ENCODE measurements at regions not wholly inside any gene's neighbourhood (a gene's known extent, or its start where the extent isn't known, plus 50 kb on each side); places are given as distances from the start of the nearest gene placed in this dataset.

DNA sequence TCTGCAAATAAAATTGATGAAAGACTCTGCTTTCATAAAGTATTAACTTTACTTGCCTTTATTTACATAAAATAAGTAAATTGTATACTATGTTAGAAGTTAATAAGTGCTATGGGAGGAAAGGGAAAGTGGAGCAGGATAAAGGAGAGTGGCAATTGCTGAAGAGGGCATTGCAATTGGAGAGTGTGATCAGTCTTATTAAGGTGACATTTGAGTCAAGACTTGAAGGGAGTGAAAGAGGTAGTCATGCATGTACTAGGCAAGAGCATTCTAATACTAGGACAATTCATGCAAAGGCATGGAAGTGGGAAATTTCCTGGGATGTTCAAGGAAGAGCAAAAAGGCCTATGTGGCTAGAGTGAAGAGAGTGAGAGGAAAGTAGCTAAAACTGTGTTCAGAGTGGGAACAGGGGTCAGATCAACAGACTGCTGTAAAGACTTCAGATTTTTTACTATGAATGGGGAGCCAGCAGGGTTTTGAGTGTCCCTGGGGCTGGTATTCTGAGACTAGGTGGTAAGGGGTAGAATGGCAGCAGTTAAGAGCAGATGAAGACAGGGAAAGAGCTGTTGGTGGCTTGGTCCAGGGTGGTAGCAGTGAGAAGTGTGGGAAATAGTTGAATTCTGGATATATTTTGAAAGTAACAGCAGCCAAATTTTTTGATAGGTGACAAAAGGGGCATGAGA lies 182.3 kb upstream of the RIOK2 start:
- ChIA-PET POLR2A (ENCODE audit: low non-redundant PET) (no interaction called here), CTCF (no interaction called here)
- H3K36me3 ChIP-seq (ENCODE audit: insufficient read depth, low read length, poor library complexity, severe bottlenecking), result no peaks in the 10 kb centered on the region
- H3K27ac ChIP-seq (ENCODE audit: low read depth, low read length, poor library complexity, severe bottlenecking), result no peak overlapping the region
- H3K27me3 ChIP-seq (replicated peaks; ENCODE audit: insufficient read depth, low read depth, low read length, poor library complexity), result no peaks in the 10 kb centered on the region
- intact Hi-C loops (cut with micrococcal nuclease; ENCODE audit: unreplicated experiment), result no loop called here
- TF ChIP-seq CTCF (conservative IDR thresholded peaks at IDR 0.05; ENCODE audit: low read depth, low read length) (no peak), EZH2 (IDR thresholded peaks at IDR 0.05; ENCODE audit: borderline replicate concordance, low read depth, low read length, poor library complexity, severe bottlenecking) (no peak)
- H3K9me3 ChIP-seq (ENCODE audit: low read depth, low read length, poor library complexity, severe bottlenecking), result no peaks in the 10 kb centered on the region
- no peaks in the 10 kb centered on the region for H3K4me1 ChIP-seq (ENCODE audit: insufficient read depth, low read length, poor library complexity, severe bottlenecking)
- DNase-seq (ENCODE audit: low spot score), result no peak
- H3K4me3 ChIP-seq (ENCODE audit: low read depth, low read length, poor library complexity, severe bottlenecking), result no peak overlapping the region
- no TSS peak for BruUV-seq (replicated peaks)

DNA sequence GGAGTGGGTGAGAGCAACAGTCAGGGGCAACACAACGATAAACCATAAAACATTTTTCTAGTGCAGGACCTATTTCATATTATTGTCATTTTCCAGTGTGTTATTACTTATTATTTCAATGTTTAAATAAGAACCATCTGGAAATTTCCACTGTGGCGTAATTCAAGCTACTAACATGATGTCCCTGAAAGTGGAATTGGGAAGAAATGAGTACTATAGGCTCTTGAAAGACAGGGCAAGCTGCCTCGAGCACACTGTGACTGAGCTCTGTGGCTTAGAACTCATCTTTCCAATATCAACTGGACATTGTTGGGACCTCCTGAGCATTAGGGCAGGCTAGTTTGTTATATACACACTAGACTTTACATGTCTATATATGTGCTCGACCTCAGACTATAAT lies 182.9 kb upstream of the RIOK2 start:
- DNase-seq (ENCODE audit: low spot score), result no peak
- no peaks in the 10 kb centered on the region for H3K27me3 ChIP-seq (replicated peaks; ENCODE audit: insufficient read depth, low read depth, low read length, poor library complexity)
- no peak for TF ChIP-seq EZH2 (IDR thresholded peaks at IDR 0.05; ENCODE audit: borderline replicate concordance, low read depth, low read length, poor library complexity, severe bottlenecking)
- no peak for TF ChIP-seq CTCF (conservative IDR thresholded peaks at IDR 0.05; ENCODE audit: low read depth, low read length)
- H3K4me3 ChIP-seq (ENCODE audit: low read depth, low read length, poor library complexity, severe bottlenecking), result no peak overlapping the region
- no peaks in the 10 kb centered on the region for H3K4me1 ChIP-seq (ENCODE audit: insufficient read depth, low read length, poor library complexity, severe bottlenecking)
- H3K36me3 ChIP-seq (ENCODE audit: insufficient read depth, low read length, poor library complexity, severe bottlenecking), result no peaks in the 10 kb centered on the region
- H3K9me3 ChIP-seq (ENCODE audit: low read depth, low read length, poor library complexity, severe bottlenecking), result no peaks in the 10 kb centered on the region
- CTCF ChIA-PET, result no interaction called here
- BruUV-seq (replicated peaks), result no TSS peak
- H3K27ac ChIP-seq (ENCODE audit: low read depth, low read length, poor library complexity, severe bottlenecking), result no peak overlapping the region
- POLR2A ChIA-PET (ENCODE audit: low non-redundant PET), result no interaction called here
- intact Hi-C loops (cut with micrococcal nuclease; ENCODE audit: unreplicated experiment), result no loop called here

GRCh38 chr5:97375959-97376358 lies 192.9 kb upstream of the RIOK2 start:
- CTCF ChIA-PET, result no interaction called here
- intact Hi-C loops (cut with micrococcal nuclease; ENCODE audit: unreplicated experiment), result no loop called here

More at GRCh38 chr5:97375959-97376358, 192.9 kb upstream of the RIOK2 start:
- H3K36me3 ChIP-seq (ENCODE audit: insufficient read depth, low read length, poor library complexity, severe bottlenecking), result no peaks in the 10 kb centered on the region
- no peaks in the 10 kb centered on the region for H3K9me3 ChIP-seq (ENCODE audit: low read depth, low read length, poor library complexity, severe bottlenecking)
- BruUV-seq (replicated peaks), result no TSS peak
- TF ChIP-seq CTCF (conservative IDR thresholded peaks at IDR 0.05; ENCODE audit: low read depth, low read length) (no peak), EZH2 (IDR thresholded peaks at IDR 0.05; ENCODE audit: borderline replicate concordance, low read depth, low read length, poor library complexity, severe bottlenecking) (no peak)
- H3K4me3 ChIP-seq (ENCODE audit: low read depth, low read length, poor library complexity, severe bottlenecking), result no peak overlapping the region
- no peak overlapping the region for H3K27ac ChIP-seq (ENCODE audit: low read depth, low read length, poor library complexity, severe bottlenecking)
- DNase-seq (ENCODE audit: low spot score), result no peak
- no peaks in the 10 kb centered on the region for H3K27me3 ChIP-seq (replicated peaks; ENCODE audit: insufficient read depth, low read depth, low read length, poor library complexity)
- H3K4me1 ChIP-seq (ENCODE audit: insufficient read depth, low read length, poor library complexity, severe bottlenecking), result no peaks in the 10 kb centered on the region
- POLR2A ChIA-PET (ENCODE audit: low non-redundant PET), result no interaction called here
